ENCODE measurements at regions not wholly inside any gene's neighbourhood (a gene's known extent, or its start where the extent isn't known, plus 50 kb on each side); places are given as distances from the start of the nearest gene placed in this dataset.
"Not testable (repeated sequence)": the region's sequence is repeated elsewhere in the genome, so short reads cannot be mapped to it uniquely, and the experiment has no call there.

- Histone ChIP-seq H3K9ac (ENCODE audit: low read length) (no peak overlapping the region), H3K9me3 (replicated peaks; ENCODE audit: insufficient read depth, low read length) (no peaks in the 10 kb centered on the region), H3K4me1 (ENCODE audit: low read length) (no peaks in the 10 kb centered on the region), H4K20me1 (ENCODE audit: insufficient read depth, low read length) (no peaks in the 10 kb centered on the region), H3F3A (ENCODE audit: insufficient read depth, low read length) (no peaks in the 10 kb centered on the region), H3K4me2 (ENCODE audit: low read depth, low read length) (no peak overlapping the region), H3K79me2 (ENCODE audit: low read length) (no peaks in the 10 kb centered on the region), H2AFZ (ENCODE audit: low read length) (no peak overlapping the region), H3K36me3 (replicated peaks; ENCODE audit: insufficient read depth, low read length) (no peaks in the 10 kb centered on the region), H3K4me3 (ENCODE audit: low read length) (no peak overlapping the region), H3K27me3 (replicated peaks; ENCODE audit: insufficient read depth, low read length) (no peaks in the 10 kb centered on the region), H3K9me2 (replicated peaks; ENCODE audit: insufficient read depth, low read length) (no peaks in the 10 kb centered on the region), H3K27ac (ENCODE audit: low read length) (no peak overlapping the region)
- TF ChIP-seq CTCF (IDR thresholded peaks at IDR 0.05; ENCODE audit: low read length) (no peak), EZH2 (optimal IDR thresholded peaks at IDR 0.05; ENCODE audit: low read depth, low read length) (no peak), EZH2phosphoT487 (IDR thresholded peaks at IDR 0.05; ENCODE audit: low read length) (no peak)
- no peak for DNase-seq
Observed at GRCh38 chr17:27956601-27957445, 63.7 kb upstream of the LYRM9 start.

GRCh38 chr17:27957446-27957793 is 64.3 kb upstream of the LYRM9 start:
- H3K4me1 ChIP-seq (ENCODE audit: low read length); H3K79me2 ChIP-seq (ENCODE audit: low read length); H2AFZ ChIP-seq (ENCODE audit: low read length); H3F3A ChIP-seq (ENCODE audit: insufficient read depth, low read length); H3K9ac ChIP-seq (ENCODE audit: low read length); H3K9me3 ChIP-seq (replicated peaks; ENCODE audit: insufficient read depth, low read length); H3K9me2 ChIP-seq (replicated peaks; ENCODE audit: insufficient read depth, low read length); H3K4me2 ChIP-seq (ENCODE audit: low read depth, low read length); DNase-seq; H3K4me3 ChIP-seq (ENCODE audit: low read length); H4K20me1 ChIP-seq (ENCODE audit: insufficient read depth, low read length); H3K27ac ChIP-seq (ENCODE audit: low read length); H3K36me3 ChIP-seq (replicated peaks; ENCODE audit: insufficient read depth, low read length); H3K27me3 ChIP-seq (replicated peaks; ENCODE audit: insufficient read depth, low read length): not testable (repeated sequence)

GRCh38 chr17:27958708-27959381 is 65.7 kb upstream of the LYRM9 start:
- Histone ChIP-seq H4K20me1 (ENCODE audit: insufficient read depth, low read length) (no peaks in the 10 kb centered on the region), H3K9me2 (replicated peaks; ENCODE audit: insufficient read depth, low read length) (no peaks in the 10 kb centered on the region), H2AFZ (ENCODE audit: low read length) (no peak overlapping the region), H3K9me3 (replicated peaks; ENCODE audit: insufficient read depth, low read length) (no peaks in the 10 kb centered on the region), H3K36me3 (replicated peaks; ENCODE audit: insufficient read depth, low read length) (no peaks in the 10 kb centered on the region), H3K27ac (ENCODE audit: low read length) (no peak overlapping the region), H3K4me3 (ENCODE audit: low read length) (no peak overlapping the region), H3K4me1 (ENCODE audit: low read length) (no peaks in the 10 kb centered on the region), H3K4me2 (ENCODE audit: low read depth, low read length) (no peak overlapping the region), H3F3A (ENCODE audit: insufficient read depth, low read length) (no peaks in the 10 kb centered on the region), H3K9ac (ENCODE audit: low read length) (no peak overlapping the region), H3K79me2 (ENCODE audit: low read length) (no peaks in the 10 kb centered on the region), H3K27me3 (replicated peaks; ENCODE audit: insufficient read depth, low read length) (no peaks in the 10 kb centered on the region)
- TF ChIP-seq EZH2 (optimal IDR thresholded peaks at IDR 0.05; ENCODE audit: low read depth, low read length) (no peak), CTCF (IDR thresholded peaks at IDR 0.05; ENCODE audit: low read length) (no peak), EZH2phosphoT487 (IDR thresholded peaks at IDR 0.05; ENCODE audit: low read length) (no peak)
- no peak for DNase-seq

- DNase-seq, result no peak
- Histone ChIP-seq H3K9me3 (replicated peaks; ENCODE audit: insufficient read depth, low read length) (no peaks in the 10 kb centered on the region), H3K9ac (ENCODE audit: low read length) (no peak overlapping the region), H3K79me2 (ENCODE audit: low read length) (no peaks in the 10 kb centered on the region), H3K4me2 (ENCODE audit: low read depth, low read length) (no peak overlapping the region), H4K20me1 (ENCODE audit: insufficient read depth, low read length) (no peaks in the 10 kb centered on the region), H2AFZ (ENCODE audit: low read length) (no peak overlapping the region), H3K9me2 (replicated peaks; ENCODE audit: insufficient read depth, low read length) (no peaks in the 10 kb centered on the region), H3K36me3 (replicated peaks; ENCODE audit: insufficient read depth, low read length) (no peaks in the 10 kb centered on the region), H3F3A (ENCODE audit: insufficient read depth, low read length) (no peaks in the 10 kb centered on the region), H3K4me3 (ENCODE audit: low read length) (no peak overlapping the region), H3K4me1 (ENCODE audit: low read length) (no peaks in the 10 kb centered on the region), H3K27ac (ENCODE audit: low read length) (no peak overlapping the region), H3K27me3 (replicated peaks; ENCODE audit: insufficient read depth, low read length) (no peaks in the 10 kb centered on the region)
- TF ChIP-seq CTCF (IDR thresholded peaks at IDR 0.05; ENCODE audit: low read length), result no peak
- TF ChIP-seq EZH2phosphoT487 (IDR thresholded peaks at IDR 0.05; ENCODE audit: low read length), result no peak
- no peak for TF ChIP-seq EZH2 (optimal IDR thresholded peaks at IDR 0.05; ENCODE audit: low read depth, low read length)
Observed at GRCh38 chr17:27959382-27959709, 66.2 kb upstream of the LYRM9 start.
